GM18508 (cell line): ENCODE measurements at regions not wholly inside any gene's neighbourhood (a gene's known extent, or its start where the extent isn't known, plus 50 kb on each side); places are given as distances from the start of the nearest gene placed in this dataset.
"Not testable (repeated sequence)": the region's sequence is repeated elsewhere in the genome, so short reads cannot be mapped to it uniquely, and the experiment has no call there.

Experiments used
- ATAC-seq: cut with Tn5 transposase; IDR thresholded peaks from one replicate; pipeline ENCODE4 v1.9.1; 2021; ENCODE audit warnings: moderate number of reproducible peaks; ENCODE audit not compliant: insufficient read depth, unreplicated experiment

DNA sequence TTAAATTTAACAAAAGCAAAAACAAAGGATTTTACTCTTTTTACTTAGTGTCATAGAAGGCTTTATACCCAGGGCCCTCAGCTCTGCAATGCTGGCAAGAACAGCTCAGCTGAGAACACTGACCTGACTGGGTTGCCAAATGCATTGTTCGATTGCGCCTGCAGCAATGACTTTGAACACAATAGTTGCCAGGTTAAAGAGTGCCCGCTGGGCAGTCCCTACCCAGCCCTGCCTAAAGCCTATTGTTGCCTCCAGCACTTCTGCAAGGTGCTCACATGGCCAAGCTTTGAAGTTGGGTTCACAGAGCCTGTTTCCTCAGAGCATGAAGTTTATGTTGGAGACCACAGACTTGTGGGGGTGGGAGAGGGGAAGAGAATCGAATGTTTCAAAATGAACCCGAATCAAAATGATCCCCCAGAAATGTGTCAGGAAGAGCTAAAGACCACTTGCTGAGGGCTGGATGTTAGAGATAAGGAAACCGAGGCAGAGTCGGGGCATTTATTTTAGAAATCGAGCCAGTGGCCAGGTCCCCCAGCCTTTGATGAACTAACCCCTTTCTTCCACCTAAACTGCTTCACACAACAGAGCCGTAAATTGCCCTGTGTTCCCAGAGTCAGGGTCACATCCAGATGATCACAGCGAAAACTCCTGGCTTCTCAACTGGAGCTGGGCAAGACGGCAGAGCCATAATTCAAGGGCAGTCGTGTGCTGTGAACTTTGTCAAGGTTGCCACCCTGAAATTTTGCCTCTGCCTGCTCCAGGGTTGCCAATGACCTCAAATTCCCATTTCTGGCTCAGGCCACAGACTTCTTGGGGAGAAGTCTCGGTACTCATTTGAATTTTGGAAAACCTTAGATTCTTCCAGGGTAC is 55.0 kb downstream of the FOXA2 start:
- no peak for ATAC-seq

- no peak for ATAC-seq
Observed at GRCh38 chr20:22526512-22527012, 57.8 kb downstream of the FOXA2 start.

- ATAC-seq: no peak
Observed at GRCh38 chr20:22525821-22526220, 58.6 kb downstream of the FOXA2 start.

GRCh38 chr20:22525069-22525820 is 59.1 kb downstream of the FOXA2 start:
- ATAC-seq: no peak

GRCh38 chr20:22524393-22525015 is 59.9 kb downstream of the FOXA2 start:
- ATAC-seq: no peak

GRCh38 chr20:22523499-22524392 is 60.6 kb downstream of the FOXA2 start:
- ATAC-seq: no peak

GRCh38 chr20:22523128-22523498 is 61.3 kb downstream of the FOXA2 start:
- ATAC-seq: no peak

- no peak for ATAC-seq
Observed at GRCh38 chr20:22522701-22523100, 61.7 kb downstream of the FOXA2 start.

DNA sequence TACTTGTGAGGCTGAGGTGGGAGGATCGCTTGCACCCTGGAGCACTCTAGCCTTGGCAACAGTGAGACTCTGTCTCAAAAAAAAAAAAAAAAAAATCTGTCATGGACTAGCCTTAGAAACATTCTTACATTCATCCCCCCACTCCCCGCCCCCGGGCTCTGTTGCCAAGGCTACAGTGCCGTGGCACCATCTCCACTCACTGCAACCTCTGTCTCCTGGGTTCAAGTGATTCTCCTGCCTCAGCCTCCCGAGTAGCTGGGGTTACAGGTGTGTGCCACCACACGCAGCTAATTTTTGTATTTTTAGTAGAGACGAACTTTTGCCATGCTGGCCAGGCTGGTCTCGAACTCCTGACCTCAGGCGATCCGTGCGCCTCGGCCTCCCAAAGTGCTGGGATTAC is 62.4 kb downstream of the FOXA2 start:
- ATAC-seq: not testable (repeated sequence)

DNA sequence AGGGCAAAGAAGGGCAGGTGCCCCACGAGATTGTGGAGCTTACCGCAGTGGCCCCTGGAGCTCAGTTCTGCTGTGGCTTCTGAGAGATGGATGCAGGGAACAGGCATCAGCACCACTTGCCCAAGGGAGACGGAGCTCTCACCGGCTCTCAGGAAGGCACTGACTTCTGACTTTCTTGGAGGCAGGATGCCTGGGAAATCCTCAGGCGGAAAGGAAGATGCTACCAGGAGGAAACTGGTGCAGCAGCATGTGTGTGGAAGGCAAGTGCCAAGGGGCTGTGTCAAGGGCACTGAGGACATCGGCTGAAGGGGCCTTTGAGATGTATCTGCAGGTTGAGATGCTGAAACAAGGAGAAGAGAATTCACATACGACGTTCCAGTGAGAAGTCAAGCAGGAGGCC is 64.0 kb downstream of the FOXA2 start:
- no peak for ATAC-seq

GRCh38 chr20:22515264-22515663 is 69.1 kb downstream of the FOXA2 start:
- no peak for ATAC-seq

- ATAC-seq: no peak
Observed at GRCh38 chr20:22513574-22513973, 70.8 kb downstream of the FOXA2 start.

GRCh38 chr20:22512911-22513489 is 71.4 kb downstream of the FOXA2 start:
- ATAC-seq: no peak

DNA sequence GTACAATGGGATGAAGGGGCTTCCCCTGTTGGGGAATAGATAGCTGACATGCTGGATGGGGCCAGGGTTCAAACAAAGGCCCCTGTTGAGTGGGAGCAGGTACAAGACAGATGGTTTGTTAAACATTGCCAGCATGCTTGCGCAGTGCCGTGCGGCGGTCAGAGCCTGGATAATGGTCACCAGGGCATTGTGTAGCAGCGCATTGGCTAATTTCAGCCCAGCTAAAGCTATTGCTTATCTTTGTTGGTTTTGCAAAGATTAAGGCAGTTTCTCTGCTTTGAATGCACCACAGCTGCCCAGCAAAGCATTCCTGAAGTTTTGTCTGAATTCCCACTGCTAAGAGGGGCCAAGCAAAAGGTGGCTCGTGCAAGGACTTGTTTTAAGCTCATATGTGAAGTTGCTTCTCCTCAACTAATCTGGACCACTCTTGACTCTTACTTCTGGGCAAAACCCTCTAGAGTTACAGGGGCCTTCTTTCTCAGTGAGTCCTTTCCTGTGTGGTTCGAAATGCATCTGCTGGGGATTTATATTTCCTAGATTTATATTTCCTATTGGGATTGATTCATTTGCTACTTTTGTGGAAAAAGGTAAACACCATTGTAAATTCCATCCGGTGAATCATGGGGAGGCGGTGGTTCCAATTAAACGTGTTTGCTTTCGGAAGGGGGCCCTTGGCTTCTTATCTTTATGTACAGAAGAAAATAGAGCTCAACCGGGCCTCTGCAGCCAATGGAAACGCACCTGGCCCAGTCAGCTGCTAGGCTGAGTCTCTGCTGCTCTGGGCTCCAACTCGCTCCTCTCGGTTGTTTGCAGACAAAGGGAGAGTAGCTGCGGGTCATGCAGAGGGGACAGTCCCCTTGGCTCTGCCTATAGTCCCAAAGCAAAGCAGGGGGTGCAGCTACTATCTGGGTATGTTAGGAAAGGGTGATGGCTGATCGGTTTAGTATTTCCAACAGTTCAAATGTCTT is 72.1 kb downstream of the FOXA2 start:
- no peak for ATAC-seq

- ATAC-seq: no peak
Observed at GRCh38 chr20:22509843-22510147, 74.6 kb downstream of the FOXA2 start.

DNA sequence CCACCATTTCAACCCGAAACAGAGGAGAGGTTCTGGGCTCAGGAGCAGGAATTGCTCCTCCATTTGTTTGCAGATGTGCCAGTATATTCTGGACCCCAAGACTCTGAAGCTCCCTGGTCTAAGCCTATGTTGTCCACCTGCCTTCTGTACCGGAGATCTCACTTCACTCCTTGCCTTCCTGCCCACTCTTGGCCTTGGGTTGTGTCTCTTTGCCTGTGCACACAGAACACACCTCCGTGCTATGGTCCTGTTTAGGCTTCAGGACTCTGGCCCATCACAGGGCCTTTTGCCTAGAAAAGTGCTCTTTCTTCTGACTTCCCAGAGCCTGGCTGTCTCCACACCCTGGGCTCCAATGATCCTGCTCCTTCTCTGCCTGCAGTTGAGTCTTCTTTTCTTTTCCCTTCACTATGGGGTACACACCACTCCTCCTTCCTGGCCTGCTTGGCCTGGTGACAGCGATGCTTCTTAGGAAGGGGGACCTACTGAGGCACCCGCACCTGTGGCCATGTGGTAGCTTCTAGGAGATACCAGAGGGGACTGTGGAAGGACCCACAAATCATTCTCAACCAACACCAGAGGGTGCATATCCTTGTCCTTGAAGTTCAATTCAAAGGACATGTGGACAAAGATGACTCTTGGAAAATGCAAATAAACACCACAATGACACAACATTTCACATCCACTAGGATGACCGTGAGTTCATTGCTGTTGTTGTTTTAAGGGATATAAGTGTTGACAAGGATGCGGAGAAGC is 75.1 kb downstream of the FOXA2 start:
- no peak for ATAC-seq

GRCh38 chr20:22508426-22508825 is 75.9 kb downstream of the FOXA2 start:
- ATAC-seq: no peak
